RWPE1 (cell line): ENCODE measurements at regions not wholly inside any gene's neighbourhood (a gene's known extent, or its start where the extent isn't known, plus 50 kb on each side); places are given as distances from the start of the nearest gene placed in this dataset.

Experiments used
- CTCF ChIA-PET: fragments of 350-600 bp; sonication (Branson Sonifier 250); formaldehyde crosslinking; extraction: SDS; loops from one replicate; lab custom pipeline; 2021; lab: Yijun Ruan, JAX
- POLR2A ChIA-PET: fragments of 400-600 bp; formaldehyde crosslinking; extraction: SDS; loops from one replicate; lab custom pipeline; 2020; ENCODE audit warnings: antibody characterized with exemption; ENCODE audit not compliant: low non-redundant PET; lab: Yijun Ruan, JAX
- DNase-seq: peaks from one replicate; pipeline ENCODE4 v3.0.0; 2012; ENCODE audit warnings: low spot score
- H3K27ac ChIP-seq: fragments of 450-650 bp; 2 replicates; pipeline ENCODE4 v1.5.1; 2017
- TF ChIP-seq, protein P1 (sequence below): fragments of 450-650 bp; conservative IDR thresholded peaks from 2 replicates; pipeline ENCODE4 v1.5.1; 2017; ENCODE audit warnings: low read depth, mild to moderate bottlenecking

DNA sequence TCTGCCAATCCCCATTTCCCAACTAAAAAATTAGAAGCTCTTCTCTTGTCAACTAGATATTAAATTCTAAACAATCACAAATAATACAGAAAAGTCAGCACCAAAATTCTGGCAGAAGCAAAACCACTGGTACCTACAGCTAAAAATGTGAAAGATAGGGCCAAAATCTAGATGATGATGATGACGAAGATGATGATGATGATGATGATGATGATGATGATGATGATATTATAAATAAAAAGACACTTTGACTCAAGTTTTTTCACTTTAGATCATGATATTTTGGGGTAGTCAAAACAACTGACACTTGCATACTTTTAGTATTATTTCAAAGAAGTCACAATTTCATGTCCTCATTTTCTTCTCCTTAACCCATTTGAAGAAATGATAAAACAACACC lies 470.1 kb upstream of the NR2F2 start:
- TF ChIP-seq, protein P1, sequence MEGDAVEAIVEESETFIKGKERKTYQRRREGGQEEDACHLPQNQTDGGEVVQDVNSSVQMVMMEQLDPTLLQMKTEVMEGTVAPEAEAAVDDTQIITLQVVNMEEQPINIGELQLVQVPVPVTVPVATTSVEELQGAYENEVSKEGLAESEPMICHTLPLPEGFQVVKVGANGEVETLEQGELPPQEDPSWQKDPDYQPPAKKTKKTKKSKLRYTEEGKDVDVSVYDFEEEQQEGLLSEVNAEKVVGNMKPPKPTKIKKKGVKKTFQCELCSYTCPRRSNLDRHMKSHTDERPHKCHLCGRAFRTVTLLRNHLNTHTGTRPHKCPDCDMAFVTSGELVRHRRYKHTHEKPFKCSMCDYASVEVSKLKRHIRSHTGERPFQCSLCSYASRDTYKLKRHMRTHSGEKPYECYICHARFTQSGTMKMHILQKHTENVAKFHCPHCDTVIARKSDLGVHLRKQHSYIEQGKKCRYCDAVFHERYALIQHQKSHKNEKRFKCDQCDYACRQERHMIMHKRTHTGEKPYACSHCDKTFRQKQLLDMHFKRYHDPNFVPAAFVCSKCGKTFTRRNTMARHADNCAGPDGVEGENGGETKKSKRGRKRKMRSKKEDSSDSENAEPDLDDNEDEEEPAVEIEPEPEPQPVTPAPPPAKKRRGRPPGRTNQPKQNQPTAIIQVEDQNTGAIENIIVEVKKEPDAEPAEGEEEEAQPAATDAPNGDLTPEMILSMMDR: no peak
- DNase-seq: no peak
- ChIA-PET POLR2A (no interaction called here), CTCF (interaction anchor here (0.7 kb wide), 1 partner anchor 569 kb away, joined by 4 read pairs; no protein-coding TSS in a partner anchor)
- no peak overlapping the region for H3K27ac ChIP-seq

DNA sequence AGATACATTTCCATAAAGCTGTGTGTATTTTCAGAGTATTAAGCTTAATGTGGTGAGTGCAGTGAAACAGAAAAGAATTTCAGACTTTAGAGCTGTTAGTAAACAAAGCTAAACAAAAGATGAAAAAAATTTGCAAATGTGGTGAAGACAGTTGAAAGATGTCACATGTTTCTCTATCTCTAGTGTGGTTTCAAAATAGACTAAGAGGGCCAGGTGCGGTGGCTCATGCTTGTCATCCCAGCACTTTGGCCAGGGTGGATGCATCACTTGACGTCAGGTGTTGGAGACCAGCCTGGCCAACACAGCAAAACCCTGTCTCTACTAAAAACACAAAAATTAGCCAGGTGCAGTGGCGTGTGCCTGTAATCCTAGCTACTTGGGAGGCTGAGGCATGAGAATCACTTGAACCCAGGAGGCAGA lies 466.0 kb upstream of the NR2F2 start:
- DNase-seq: no peak
- CTCF ChIA-PET: no interaction called here
- TF ChIP-seq, protein P1: no peak
- POLR2A ChIA-PET: interaction anchor here (0.7 kb wide), 1 partner anchor 17 kb away, joined by 4 read pairs; no protein-coding TSS in a partner anchor
- no peak overlapping the region for H3K27ac ChIP-seq

DNA sequence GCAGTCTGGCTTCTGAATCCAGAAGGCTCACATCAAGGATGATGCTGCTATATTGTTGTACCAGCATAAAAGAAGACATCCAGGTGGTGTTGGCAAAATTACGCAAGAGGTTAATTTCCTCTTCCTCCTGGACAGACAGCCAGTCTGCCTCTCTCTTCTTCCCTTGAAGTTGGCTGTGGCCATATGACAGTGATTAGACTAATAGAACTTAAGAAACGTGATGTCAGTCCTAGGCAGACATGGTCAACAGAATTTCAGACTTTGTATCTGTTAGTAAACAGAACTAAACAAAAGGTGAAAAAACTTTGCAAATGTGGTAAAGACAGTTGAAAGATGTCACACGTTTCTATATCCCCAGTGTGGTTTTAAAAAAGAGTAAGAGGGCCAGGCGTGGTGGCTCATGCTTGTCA lies 465.2 kb upstream of the NR2F2 start:
- TF ChIP-seq, protein P1: no peak
- CTCF ChIA-PET: no interaction called here
- no peak overlapping the region for H3K27ac ChIP-seq
- no peak for DNase-seq
- POLR2A ChIA-PET: no interaction called here

DNA sequence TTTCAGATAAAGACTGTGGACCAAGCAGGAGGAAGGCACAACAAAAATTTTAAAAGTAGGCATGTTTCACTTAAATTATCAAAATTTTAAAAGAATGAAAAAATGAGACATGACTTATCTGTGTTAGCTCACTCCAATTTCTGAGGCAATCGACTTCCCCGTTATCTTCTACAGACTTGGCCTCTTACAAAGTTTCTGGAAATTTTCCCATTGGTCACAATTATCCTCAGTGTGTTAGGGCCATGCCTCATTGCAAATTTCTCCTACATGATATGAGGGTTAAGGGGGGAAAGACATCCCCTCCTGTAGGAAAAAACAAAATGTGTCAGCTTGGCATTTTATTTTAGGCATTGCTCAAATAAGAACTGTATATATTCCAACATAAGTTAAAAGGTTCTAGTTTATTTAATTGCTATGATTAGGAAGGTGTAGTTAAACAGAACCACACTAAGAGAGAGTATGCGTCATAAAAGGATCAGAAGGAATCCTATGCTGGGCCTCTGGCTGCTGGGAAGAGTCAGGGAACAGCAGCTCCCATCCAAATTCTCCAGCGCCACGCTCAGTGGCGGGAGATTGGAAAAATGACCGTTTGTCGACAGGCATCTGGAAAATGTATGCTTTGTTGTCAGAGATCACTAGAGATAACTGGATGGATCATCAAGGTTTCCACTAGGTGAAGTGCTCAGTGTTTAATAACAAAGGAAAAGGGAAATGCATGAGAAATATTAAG lies 463.6 kb upstream of the NR2F2 start:
- no peak for DNase-seq
- POLR2A ChIA-PET: no interaction called here
- H3K27ac ChIP-seq: no peak overlapping the region
- CTCF ChIA-PET: no interaction called here
- TF ChIP-seq, protein P1: no peak

DNA sequence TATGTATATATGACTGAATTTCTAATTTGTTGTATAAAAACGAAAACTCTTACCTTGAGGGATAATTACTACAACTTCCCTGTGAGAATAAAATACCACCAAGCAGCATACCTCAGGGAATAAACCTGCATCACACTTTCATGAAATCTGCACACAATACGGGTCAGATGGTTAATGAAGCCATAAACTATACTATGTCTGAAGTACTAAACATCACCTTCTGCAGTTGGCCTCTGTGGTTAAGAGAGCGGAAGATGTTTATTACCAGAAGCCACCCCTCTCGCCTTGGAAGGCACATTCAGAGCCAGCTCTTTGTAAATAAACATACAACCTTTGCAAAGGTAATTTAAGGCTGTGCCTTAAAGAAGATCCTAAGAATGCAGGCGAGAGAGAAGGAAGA lies 462.1 kb upstream of the NR2F2 start:
- CTCF ChIA-PET: interaction anchor here (0.5 kb wide), 1 partner anchor 35 kb away, joined by 3 read pairs; no protein-coding TSS in a partner anchor

DNA sequence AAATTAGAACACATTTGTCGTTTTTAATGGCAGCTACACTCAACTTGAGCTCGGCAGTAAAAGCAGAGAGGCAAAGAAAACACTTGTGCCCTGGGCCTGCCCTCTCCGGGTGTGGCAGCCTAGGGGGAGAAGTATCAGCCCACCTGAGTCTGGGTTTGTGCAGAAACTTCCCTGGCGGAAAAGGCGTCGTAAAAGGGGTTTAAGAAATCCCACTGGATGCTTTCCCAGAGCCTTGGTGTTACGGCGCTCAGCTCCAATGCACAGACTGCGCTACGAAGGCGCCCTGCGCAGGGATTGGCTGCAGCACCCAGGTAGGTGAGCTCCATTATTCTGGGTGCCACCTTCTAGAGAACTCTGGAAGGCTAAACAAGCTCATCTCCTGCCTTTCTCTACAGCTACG lies 461.5 kb upstream of the NR2F2 start:
- TF ChIP-seq, protein P1: no peak
- POLR2A ChIA-PET: no interaction called here
- DNase-seq: no peak
- no peak overlapping the region for H3K27ac ChIP-seq
- CTCF ChIA-PET: interaction anchor here (0.5 kb wide), 1 partner anchor 35 kb away, joined by 3 read pairs; no protein-coding TSS in a partner anchor

More for the DNA sequence above, 462.1 kb upstream of the NR2F2 start:
- H3K27ac ChIP-seq: no peak overlapping the region
- TF ChIP-seq, protein P1: no peak
- POLR2A ChIA-PET: no interaction called here
- DNase-seq: no peak
